Lung (tissue), 11 donors: ENCODE measurements at regions not wholly inside any gene's neighbourhood (a gene's known extent, or its start where the extent isn't known, plus 50 kb on each side); places are given as distances from the start of the nearest gene placed in this dataset.
A peak's percentile ranks its signal among the peaks of the same experiment; 100 is the strongest.
"Not testable (repeated sequence)": the region's sequence is repeated elsewhere in the genome, so short reads cannot be mapped to it uniquely, and the experiment has no call there.

Experiments
- ATAC-seq: fragments of 200-7000 bp; cut with Tn5 transposase; one replicate; pipeline ENCODE4 v1.9.1; 2020; ENCODE audit warnings: moderate number of reproducible peaks; ENCODE audit not compliant: insufficient read depth, low FRiP score
- DNase-seq, 3 donors: peaks; one replicate each; pipeline ENCODE4 v3.0.0-alpha.2; 2013 to 2017
- H3K27ac ChIP-seq, 2 donors: one replicate each; pipeline ENCODE4 v1.5.1; 2013; ENCODE audit warnings: mild to moderate bottlenecking in 2 of 2, moderate library complexity in 2 of 2, control low read depth in 1 of 2, inconsistent platforms in 1 of 2, low read depth in 1 of 2, low read length in 1 of 2
- H3K27me3 ChIP-seq, 3 donors: one replicate each; pipeline ENCODE4 v1.5.1; 2013; ENCODE audit warnings: low read length in 2 of 3; ENCODE audit not compliant: control insufficient read depth in 3 of 3, insufficient read depth in 3 of 3
- H3K36me3 ChIP-seq, 4 donors: one replicate each; pipeline ENCODE4 v1.5.1; 2013; ENCODE audit warnings: low read length in 4 of 4, mild to moderate bottlenecking in 1 of 4, moderate library complexity in 1 of 4; ENCODE audit not compliant: control insufficient read depth in 4 of 4, insufficient read depth in 4 of 4
- H3K4me1 ChIP-seq, 5 donors: one replicate each; pipeline ENCODE4 v1.5.1; 2013; ENCODE audit warnings: low read length in 5 of 5, mild to moderate bottlenecking in 2 of 5, moderate library complexity in 1 of 5; ENCODE audit not compliant: control insufficient read depth in 5 of 5, insufficient read depth in 5 of 5
- H3K4me3 ChIP-seq: one replicate; pipeline ENCODE4 v1.5.1; 2013; ENCODE audit warnings: mild to moderate bottlenecking, control low read depth, moderate library complexity
- H3K9ac ChIP-seq, 2 donors: one replicate each; pipeline ENCODE4 v1.5.1; 2013; ENCODE audit warnings: low read length in 2 of 2, control low read depth in 1 of 2; ENCODE audit not compliant: insufficient read depth in 1 of 2
- H3K9me3 ChIP-seq, 4 donors: one replicate each; pipeline ENCODE4 v1.5.1; 2013; ENCODE audit warnings: low read length in 3 of 4, mild to moderate bottlenecking in 1 of 4, moderate library complexity in 1 of 4; ENCODE audit not compliant: control insufficient read depth in 4 of 4, insufficient read depth in 3 of 4
- WGBS, 2 donors: extraction: QIAGEN DNeasy Blood & Tissue Kit; methylation state at CpG; one replicate each; pipeline ENCODE4 v1.1.7; 2013; 5-methylcytosine and 5-hydroxymethylcytosine counted together
- TF ChIP-seq, protein P1 (sequence below): IDR thresholded peaks from 2 replicates; pipeline ENCODE4 v1.5.1; 2012; ENCODE audit warnings: mild to moderate bottlenecking; ENCODE audit errors: control extremely low read depth, extremely low read depth
- donor health status: control.
- donor health status: control.
- donor health status: Bipolar disorder and iron deficiency.
- donor health status: healthy.
- donor health status: DM: yes; HTN: yes; CAD: no.

DNA sequence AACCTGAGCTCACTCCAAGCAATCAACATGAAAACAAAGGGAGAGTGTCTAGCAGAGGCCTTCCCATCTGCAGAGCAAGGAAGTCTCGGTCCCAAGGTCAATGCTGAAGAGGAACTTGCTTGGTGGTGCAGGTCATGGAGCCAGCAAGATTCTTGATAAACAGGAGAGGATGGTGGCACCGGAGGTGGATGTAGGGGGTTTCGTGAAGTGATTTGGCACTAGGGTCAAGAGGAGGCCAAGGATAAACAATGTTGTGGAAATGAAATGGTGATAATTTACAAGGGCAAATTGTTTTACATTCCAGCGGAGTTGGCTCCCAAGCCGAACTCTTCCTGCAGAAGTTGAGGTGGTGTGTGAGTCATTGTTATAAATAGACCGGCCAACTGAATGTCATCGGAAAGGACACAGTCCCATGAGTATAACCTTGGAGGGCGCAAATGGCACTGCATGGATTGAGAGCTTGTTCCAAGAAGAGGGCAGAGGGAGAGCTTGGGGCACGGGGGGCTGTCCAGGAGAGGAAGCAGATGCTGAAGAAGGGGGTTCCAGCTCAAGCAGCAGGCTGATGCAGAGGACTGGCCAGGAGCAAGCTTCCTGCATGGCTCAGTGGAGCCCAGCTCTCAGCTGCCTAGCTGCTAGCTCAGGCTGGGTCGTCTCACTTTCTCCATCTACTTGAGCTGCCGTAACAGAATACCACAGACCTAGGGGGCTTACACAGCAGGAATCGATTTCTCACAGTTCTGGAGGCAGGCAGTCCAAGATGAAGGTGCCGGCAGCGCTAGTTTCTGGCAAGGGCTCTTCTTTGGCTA lies 136.6 kb downstream of the COPRS start:
- H3K27me3 ChIP-seq: no peaks in the 10 kb centered on the region
- H3K36me3 ChIP-seq: no peaks in the 10 kb centered on the region
- H3K9ac ChIP-seq: no peak overlapping the region
- peaks cover 0 to 11% (median 0%) of the 10 kb centered on the region in 5 donors for H3K4me1 ChIP-seq
- peak overlapping the region; percentile 59 to 75 for H3K27ac ChIP-seq
- peaks cover 0 to 3% (median 0%) of the 10 kb centered on the region in 4 donors for H3K9me3 ChIP-seq
- DNase-seq: peak in 2 of 3 donors; percentile 26 to 50
- TF ChIP-seq, protein P1, sequence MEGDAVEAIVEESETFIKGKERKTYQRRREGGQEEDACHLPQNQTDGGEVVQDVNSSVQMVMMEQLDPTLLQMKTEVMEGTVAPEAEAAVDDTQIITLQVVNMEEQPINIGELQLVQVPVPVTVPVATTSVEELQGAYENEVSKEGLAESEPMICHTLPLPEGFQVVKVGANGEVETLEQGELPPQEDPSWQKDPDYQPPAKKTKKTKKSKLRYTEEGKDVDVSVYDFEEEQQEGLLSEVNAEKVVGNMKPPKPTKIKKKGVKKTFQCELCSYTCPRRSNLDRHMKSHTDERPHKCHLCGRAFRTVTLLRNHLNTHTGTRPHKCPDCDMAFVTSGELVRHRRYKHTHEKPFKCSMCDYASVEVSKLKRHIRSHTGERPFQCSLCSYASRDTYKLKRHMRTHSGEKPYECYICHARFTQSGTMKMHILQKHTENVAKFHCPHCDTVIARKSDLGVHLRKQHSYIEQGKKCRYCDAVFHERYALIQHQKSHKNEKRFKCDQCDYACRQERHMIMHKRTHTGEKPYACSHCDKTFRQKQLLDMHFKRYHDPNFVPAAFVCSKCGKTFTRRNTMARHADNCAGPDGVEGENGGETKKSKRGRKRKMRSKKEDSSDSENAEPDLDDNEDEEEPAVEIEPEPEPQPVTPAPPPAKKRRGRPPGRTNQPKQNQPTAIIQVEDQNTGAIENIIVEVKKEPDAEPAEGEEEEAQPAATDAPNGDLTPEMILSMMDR: no peak
- no peak overlapping the region for H3K4me3 ChIP-seq
- ATAC-seq: no peak
- 66 to 68% methylated on average over 14 of the region's 14 CpGs for WGBS, 2 donors

DNA sequence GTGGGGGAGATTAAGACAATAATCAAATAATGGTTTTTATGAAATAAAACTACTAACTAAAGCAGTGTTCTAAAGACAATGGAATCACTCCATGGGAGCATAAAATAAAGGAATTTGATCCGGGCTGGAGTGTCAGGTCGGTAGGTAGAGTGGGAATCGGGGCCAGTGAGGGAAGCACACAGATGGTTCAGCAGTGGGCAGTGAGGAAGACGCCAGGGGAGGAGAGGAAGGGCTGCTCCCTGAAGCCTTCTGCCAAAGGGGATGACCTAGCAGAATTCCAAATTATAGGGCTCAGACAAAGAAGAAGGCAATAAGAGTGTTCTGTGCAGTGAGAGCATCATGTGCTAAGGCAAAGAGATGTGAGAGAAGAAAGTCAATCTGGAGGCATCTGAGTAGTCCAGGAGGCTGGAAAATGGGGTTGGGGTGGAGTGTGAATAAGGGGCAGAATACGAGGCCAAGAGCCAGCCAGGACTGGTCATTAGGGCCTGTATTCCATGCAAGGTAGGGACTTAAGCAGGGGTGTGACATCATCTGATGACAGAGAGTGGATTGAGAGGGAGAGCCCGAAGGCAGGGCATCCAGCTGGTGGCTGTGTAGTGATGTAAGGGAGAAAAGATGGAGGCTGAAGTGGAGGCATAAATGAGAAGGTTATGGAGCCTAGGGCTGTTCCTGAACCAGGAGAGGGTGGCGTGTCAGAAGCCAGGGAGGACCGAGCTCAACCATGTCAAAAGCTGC lies 137.6 kb downstream of the COPRS start:
- H3K9ac ChIP-seq: no peak overlapping the region
- 82% methylated on average over 8 of the region's 8 CpGs for WGBS, 2 donors
- peaks cover 0 to 11% (median 0%) of the 10 kb centered on the region in 5 donors for H3K4me1 ChIP-seq
- TF ChIP-seq, protein P1: no peak
- H3K27ac ChIP-seq: peak overlapping the region in 1 of 2 donors; percentile 20
- DNase-seq (no peak), ATAC-seq (no peak)
- peaks cover 0 to 3% (median 0%) of the 10 kb centered on the region in 4 donors for H3K9me3 ChIP-seq
- H3K27me3 ChIP-seq: no peaks in the 10 kb centered on the region
- H3K36me3 ChIP-seq: no peaks in the 10 kb centered on the region
- H3K4me3 ChIP-seq: no peak overlapping the region

DNA sequence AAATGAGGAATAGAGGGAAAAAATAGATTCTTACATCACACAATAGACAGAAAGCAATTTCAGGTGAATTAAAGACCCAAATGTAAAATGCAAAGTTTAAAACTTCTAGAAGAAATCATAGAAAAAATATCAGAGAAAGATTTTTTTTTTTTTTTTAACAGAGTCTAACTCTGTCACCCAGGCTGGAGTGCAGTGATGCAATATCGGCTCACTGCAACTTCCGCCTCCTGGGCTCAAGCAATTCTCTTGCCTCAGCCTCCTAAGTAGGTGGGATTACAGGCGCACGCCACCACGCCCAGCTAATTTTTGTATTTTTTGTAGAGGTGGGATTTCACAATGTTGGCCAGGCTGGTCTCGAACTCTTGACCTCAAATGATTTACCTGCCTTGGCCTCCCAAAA lies 141.8 kb downstream of the COPRS start:
- ATAC-seq: not testable (repeated sequence)
- 46 to 82% methylated on average over 6 of the region's 6 CpGs for WGBS, 2 donors

DNA sequence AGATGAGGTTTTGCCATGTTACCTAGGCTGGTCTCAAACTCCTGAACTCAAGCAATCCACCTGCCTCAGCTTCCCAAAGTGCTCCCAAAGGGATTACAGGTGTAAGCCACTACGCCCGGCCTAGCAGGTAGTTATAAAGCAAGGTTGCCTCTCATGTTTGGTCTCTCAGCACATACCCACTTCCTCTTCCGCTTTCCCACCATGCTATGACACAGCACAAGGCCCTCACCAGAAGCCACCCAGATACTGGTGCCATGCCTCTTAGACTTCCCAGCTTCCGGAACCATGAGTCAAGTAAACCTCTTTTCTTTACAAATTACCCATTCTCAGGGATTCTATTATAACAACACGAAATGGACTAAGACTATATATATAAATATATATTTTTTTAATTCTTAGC lies 143.6 kb downstream of the COPRS start:
- no peak overlapping the region for H3K9ac ChIP-seq
- H3K36me3 ChIP-seq: no peaks in the 10 kb centered on the region
- H3K4me1 ChIP-seq: no peaks in the 10 kb centered on the region
- peaks cover 0 to 3% (median 0%) of the 10 kb centered on the region in 4 donors for H3K9me3 ChIP-seq
- H3K27ac ChIP-seq: no peak overlapping the region
- ATAC-seq (no peak), DNase-seq (no peak)
- 70 to 74% methylated on average over 5 of the region's 5 CpGs for WGBS, 2 donors
- no peaks in the 10 kb centered on the region for H3K27me3 ChIP-seq
- TF ChIP-seq, protein P1: no peak
- H3K4me3 ChIP-seq: no peak overlapping the region

More for the DNA sequence above, 141.8 kb downstream of the COPRS start:
- H3K27me3 ChIP-seq, H3K4me1 ChIP-seq, DNase-seq, H3K36me3 ChIP-seq, H3K4me3 ChIP-seq, H3K9ac ChIP-seq, H3K27ac ChIP-seq, H3K9me3 ChIP-seq: not testable (repeated sequence)
